ENCODE measurements at regions not wholly inside any gene's neighbourhood (a gene's known extent, or its start where the extent isn't known, plus 50 kb on each side); places are given as distances from the start of the nearest gene placed in this dataset.

GRCh38 chr5:130799015-130799414 is 366.0 kb downstream of the HINT1 start:
- no peaks in the 10 kb centered on the region for H3K36me3 ChIP-seq
- no peak overlapping the region for H3K4me3 ChIP-seq
- intact Hi-C loops (cut with DNase I) = no loop called here
- no peak for TF ChIP-seq CTCF (IDR thresholded peaks at IDR 0.05)
- ATAC-seq (no peak), DNase-seq (no peak)
- H3K27me3 ChIP-seq = no peaks in the 10 kb centered on the region
- no peaks in the 10 kb centered on the region for H3K4me1 ChIP-seq
- H3K9me3 ChIP-seq = peaks cover 0 to 28% (median 8%) of the 10 kb centered on the region in 11 donors
- no peak overlapping the region for H3K27ac ChIP-seq

- Histone ChIP-seq H3K4me1 (no peaks in the 10 kb centered on the region), H3K27me3 (no peaks in the 10 kb centered on the region), H3K36me3 (no peaks in the 10 kb centered on the region), H3K27ac (no peak overlapping the region), H3K9me3 (peaks cover 0 to 25% (median 8%) of the 10 kb centered on the region in 11 donors), H3K4me3 (no peak overlapping the region)
- DNase-seq (no peak), ATAC-seq (no peak)
- TF ChIP-seq CTCF (IDR thresholded peaks at IDR 0.05) = no peak
- intact Hi-C loops (cut with DNase I) = no loop called here
- 74 to 84% methylated on average over 3 of the region's 3 CpGs for WGBS, 2 donors
These were observed 367.8 kb downstream of the HINT1 start for GRCh38 chr5:130797303-130797702.

GRCh38 chr5:130796902-130797301 is 368.2 kb downstream of the HINT1 start:
- no peak overlapping the region for H3K27ac ChIP-seq
- no peaks in the 10 kb centered on the region for H3K36me3 ChIP-seq
- ATAC-seq (no peak), DNase-seq (no peak)
- no peaks in the 10 kb centered on the region for H3K27me3 ChIP-seq
- TF ChIP-seq CTCF (IDR thresholded peaks at IDR 0.05) = no peak
- peaks cover 0 to 25% (median 8%) of the 10 kb centered on the region in 11 donors for H3K9me3 ChIP-seq
- WGBS, 2 donors = 63 to 76% methylated on average over 2 of the region's 2 CpGs
- intact Hi-C loops (cut with DNase I) = no loop called here
- no peaks in the 10 kb centered on the region for H3K4me1 ChIP-seq
- no peak overlapping the region for H3K4me3 ChIP-seq

- WGBS, 2 donors = 74 to 81% methylated on average over 2 of the region's 2 CpGs
These were observed 369.0 kb downstream of the HINT1 start for GRCh38 chr5:130796032-130796431.

More at GRCh38 chr5:130796032-130796431, 369.0 kb downstream of the HINT1 start:
- ATAC-seq (no peak), DNase-seq (no peak)
- Histone ChIP-seq H3K36me3 (no peaks in the 10 kb centered on the region), H3K4me3 (no peak overlapping the region), H3K4me1 (no peaks in the 10 kb centered on the region), H3K27ac (no peak overlapping the region), H3K27me3 (no peaks in the 10 kb centered on the region), H3K9me3 (peaks cover 0 to 26% (median 8%) of the 10 kb centered on the region in 11 donors)
- TF ChIP-seq CTCF (IDR thresholded peaks at IDR 0.05) = no peak
- intact Hi-C loops (cut with DNase I) = no loop called here

All from heart right ventricle (tissue), 16 donors.